C4-2B (cell line): ENCODE measurements at regions not wholly inside any gene's neighbourhood (a gene's known extent, or its start where the extent isn't known, plus 50 kb on each side); places are given as distances from the start of the nearest gene placed in this dataset.

Source experiments
- CTCF ChIP-seq: fragments of 450-650 bp; conservative IDR thresholded peaks from 2 replicates; pipeline ENCODE4 v1.5.1; 2017; ENCODE audit warnings: mild to moderate bottlenecking
- ZFX ChIP-seq: fragments of 450-650 bp; IDR thresholded peaks from 2 replicates; pipeline ENCODE4 v1.6.1; 2017

DNA sequence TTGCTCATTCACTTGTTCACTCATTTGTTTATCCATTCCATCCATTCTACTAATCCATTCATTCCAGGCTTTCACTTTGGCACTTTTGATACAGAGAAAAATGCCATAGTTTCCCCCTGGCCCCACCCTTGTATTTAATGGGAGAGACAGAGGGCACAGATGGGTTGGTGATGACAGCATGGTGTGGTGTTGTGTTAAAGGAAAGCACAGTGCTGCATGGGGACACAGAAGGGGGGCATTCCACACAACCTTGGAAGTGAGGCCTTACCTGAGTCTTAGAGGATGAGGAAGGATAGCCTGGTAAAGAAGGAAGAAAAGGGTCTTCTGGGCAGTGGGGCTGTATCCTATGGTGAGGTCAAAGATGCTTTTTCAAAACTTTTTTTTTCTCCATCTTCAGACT is 248.5 kb upstream of the C11orf87 start:
- TF ChIP-seq CTCF: no peak
- no peak for TF ChIP-seq ZFX
